Adipocyte (in vitro differentiated cells): ENCODE measurements at regions not wholly inside any gene's neighbourhood (a gene's known extent, or its start where the extent isn't known, plus 50 kb on each side); places are given as distances from the start of the nearest gene placed in this dataset.

Source experiments
- DNase-seq: peaks from one replicate; pipeline ENCODE4 v3.0.0-alpha.2; 2015; ENCODE audit warnings: low read depth
- H3K27me3 ChIP-seq: replicated peaks from 2 replicates; pipeline ENCODE4 v1.7.0; 2013; ENCODE audit warnings: mild to moderate bottlenecking, low read length, moderate library complexity; ENCODE audit not compliant: control insufficient read depth, insufficient read depth
- H3K36me3 ChIP-seq: 2 replicates; pipeline ENCODE4 v1.7.0; 2013; ENCODE audit warnings: low read length, mild to moderate bottlenecking, moderate library complexity; ENCODE audit not compliant: control insufficient read depth, insufficient read depth, severe bottlenecking
- H3K4me1 ChIP-seq: 2 replicates; pipeline ENCODE4 v1.7.0; 2013; ENCODE audit warnings: mild to moderate bottlenecking, low read length, moderate library complexity; ENCODE audit not compliant: control insufficient read depth, insufficient read depth
- H3K4me3 ChIP-seq: 2 replicates; pipeline ENCODE4 v1.7.0; 2013; ENCODE audit warnings: mild to moderate bottlenecking, low read length, moderate library complexity
- H3K9ac ChIP-seq: 2 replicates; pipeline ENCODE4 v1.7.0; 2013; ENCODE audit warnings: mild to moderate bottlenecking, low read length, moderate library complexity
- H3K9me3 ChIP-seq: 2 replicates; pipeline ENCODE4 v1.7.0; 2013; ENCODE audit warnings: mild to moderate bottlenecking, low read length, moderate library complexity; ENCODE audit not compliant: control insufficient read depth

- Histone ChIP-seq H3K9ac (no peak overlapping the region), H3K4me1 (no peaks in the 10 kb centered on the region), H3K36me3 (no peaks in the 10 kb centered on the region), H3K4me3 (no peak overlapping the region), H3K27me3 (peaks cover 5% of the 10 kb centered on the region), H3K9me3 (no peaks in the 10 kb centered on the region)
- no peak for DNase-seq
Measured at GRCh38 chr2:88852753-88853402, 161.4 kb downstream of the RPIA start.

DNA sequence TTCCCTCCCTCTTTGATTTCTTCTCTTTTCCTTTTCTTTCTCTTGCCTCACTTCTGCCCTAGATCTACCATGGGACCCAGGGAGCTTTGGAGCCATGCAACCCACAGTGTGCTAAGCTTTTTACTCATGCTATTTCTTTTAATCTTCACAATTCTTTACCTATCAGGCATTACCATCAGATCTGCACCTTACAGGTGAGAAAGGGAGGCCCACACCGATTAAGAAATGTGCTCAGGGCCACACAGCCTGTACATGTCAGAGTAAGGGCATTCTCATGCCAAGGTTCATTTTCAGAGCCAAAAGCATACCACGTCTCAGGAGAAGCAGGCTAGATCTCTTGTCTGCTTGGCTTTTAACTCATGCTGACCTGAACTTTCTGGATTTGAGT lies 161.9 kb downstream of the RPIA start:
- Histone ChIP-seq H3K27me3 (peaks cover 5% of the 10 kb centered on the region), H3K4me1 (no peaks in the 10 kb centered on the region), H3K4me3 (no peak overlapping the region), H3K9me3 (no peaks in the 10 kb centered on the region), H3K36me3 (no peaks in the 10 kb centered on the region), H3K9ac (no peak overlapping the region)
- no peak for DNase-seq

- Histone ChIP-seq H3K27me3 (peaks cover 2% of the 10 kb centered on the region), H3K9ac (no peak overlapping the region), H3K4me1 (no peaks in the 10 kb centered on the region), H3K36me3 (no peaks in the 10 kb centered on the region), H3K9me3 (no peaks in the 10 kb centered on the region), H3K4me3 (no peak overlapping the region)
- no peak for DNase-seq
Measured at GRCh38 chr2:88854528-88854927, 163.1 kb downstream of the RPIA start.

DNA sequence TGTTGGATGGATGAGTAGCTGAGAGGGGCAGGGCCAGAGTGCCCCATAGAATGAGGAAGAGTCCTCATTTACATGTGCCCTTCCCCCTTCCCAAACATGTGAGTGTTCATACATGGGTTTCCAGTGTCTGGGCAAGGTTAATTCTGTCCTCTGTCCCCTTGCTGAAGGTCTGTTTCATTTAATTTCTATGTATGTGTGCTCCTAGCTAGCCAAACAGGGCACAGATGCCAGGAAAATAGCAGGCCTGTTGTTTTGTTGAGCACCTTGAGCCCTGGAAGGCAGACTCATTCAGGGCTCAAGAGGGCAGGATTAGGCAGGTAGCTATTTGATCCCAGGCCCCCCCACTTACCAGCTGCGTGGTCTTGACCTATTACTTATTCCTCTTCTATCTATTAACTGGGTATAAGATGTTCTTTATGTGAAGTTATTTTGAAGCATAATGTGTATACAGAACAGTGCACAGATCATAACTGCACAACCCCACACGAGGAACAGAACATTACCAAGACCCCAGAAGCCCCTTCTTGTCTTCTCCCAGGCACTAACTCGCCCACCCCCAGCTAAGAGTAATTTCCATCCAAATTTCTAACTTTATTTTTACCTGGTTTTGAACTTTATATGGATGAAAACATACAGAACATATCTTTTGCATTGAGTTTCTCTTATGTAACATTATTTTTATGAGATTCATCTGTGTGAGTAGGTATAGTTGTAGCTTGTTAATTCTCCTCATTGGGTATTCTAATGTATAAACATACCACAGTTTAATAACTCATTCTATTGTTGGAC lies 164.3 kb downstream of the RPIA start:
- DNase-seq = no peak
- no peak overlapping the region for H3K9ac ChIP-seq
- H3K27me3 ChIP-seq = peaks cover 2% of the 10 kb centered on the region
- no peak overlapping the region for H3K4me3 ChIP-seq
- H3K4me1 ChIP-seq = no peaks in the 10 kb centered on the region
- H3K36me3 ChIP-seq = no peaks in the 10 kb centered on the region
- no peaks in the 10 kb centered on the region for H3K9me3 ChIP-seq

GRCh38 chr2:88856409-88857135 lies 165.1 kb downstream of the RPIA start:
- H3K9ac ChIP-seq = no peak overlapping the region
- no peak for DNase-seq
- H3K27me3 ChIP-seq = peaks cover 2% of the 10 kb centered on the region
- H3K9me3 ChIP-seq = no peaks in the 10 kb centered on the region
- H3K4me1 ChIP-seq = no peaks in the 10 kb centered on the region
- H3K4me3 ChIP-seq = no peak overlapping the region
- no peaks in the 10 kb centered on the region for H3K36me3 ChIP-seq

DNA sequence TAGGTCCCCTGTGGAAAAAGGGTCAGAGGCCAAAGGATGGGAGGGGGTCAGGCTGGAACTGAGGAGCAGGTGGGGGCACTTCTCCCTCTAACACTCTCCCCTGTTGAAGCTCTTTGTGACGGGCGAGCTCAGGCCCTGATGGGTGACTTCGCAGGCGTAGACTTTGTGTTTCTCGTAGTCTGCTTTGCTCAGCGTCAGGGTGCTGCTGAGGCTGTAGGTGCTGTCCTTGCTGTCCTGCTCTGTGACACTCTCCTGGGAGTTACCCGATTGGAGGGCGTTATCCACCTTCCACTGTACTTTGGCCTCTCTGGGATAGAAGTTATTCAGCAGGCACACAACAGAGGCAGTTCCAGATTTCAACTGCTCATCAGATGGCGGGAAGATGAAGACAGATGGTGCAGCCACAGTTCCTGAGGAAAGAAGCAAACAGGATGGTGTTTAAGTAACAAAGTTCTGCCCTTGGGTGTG lies 165.8 kb downstream of the RPIA start:
- Histone ChIP-seq H3K4me1 (no peaks in the 10 kb centered on the region), H3K36me3 (no peaks in the 10 kb centered on the region), H3K27me3 (no peaks in the 10 kb centered on the region), H3K4me3 (no peak overlapping the region), H3K9me3 (no peaks in the 10 kb centered on the region), H3K9ac (no peak overlapping the region)
- DNase-seq = no peak

DNA sequence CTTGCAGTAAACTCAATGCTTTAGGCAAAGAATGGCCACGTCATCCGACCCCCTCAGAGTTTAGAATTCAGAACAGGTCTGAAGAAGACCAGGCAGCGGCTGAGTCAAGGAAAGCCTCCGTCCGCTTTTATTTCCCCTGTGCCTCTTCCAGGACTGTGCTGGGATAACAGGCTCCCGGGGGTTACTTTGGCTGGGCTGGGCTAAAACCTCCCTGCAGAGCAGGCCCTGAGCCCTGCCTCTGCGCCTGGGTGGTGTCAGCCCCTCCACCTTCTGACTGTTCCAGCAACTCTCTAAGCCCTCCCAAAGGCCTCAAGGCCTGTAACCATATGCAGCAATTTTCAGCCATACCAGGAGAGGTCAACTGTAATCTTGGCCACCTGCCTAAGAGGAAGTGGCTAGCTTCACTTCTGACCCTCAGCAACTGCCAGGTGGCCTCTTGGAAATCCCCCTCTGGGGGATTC lies 166.5 kb downstream of the RPIA start:
- Histone ChIP-seq H3K9ac (no peak overlapping the region), H3K4me3 (no peak overlapping the region), H3K27me3 (no peaks in the 10 kb centered on the region), H3K4me1 (no peaks in the 10 kb centered on the region), H3K9me3 (no peaks in the 10 kb centered on the region), H3K36me3 (no peaks in the 10 kb centered on the region)
- DNase-seq = no peak

DNA sequence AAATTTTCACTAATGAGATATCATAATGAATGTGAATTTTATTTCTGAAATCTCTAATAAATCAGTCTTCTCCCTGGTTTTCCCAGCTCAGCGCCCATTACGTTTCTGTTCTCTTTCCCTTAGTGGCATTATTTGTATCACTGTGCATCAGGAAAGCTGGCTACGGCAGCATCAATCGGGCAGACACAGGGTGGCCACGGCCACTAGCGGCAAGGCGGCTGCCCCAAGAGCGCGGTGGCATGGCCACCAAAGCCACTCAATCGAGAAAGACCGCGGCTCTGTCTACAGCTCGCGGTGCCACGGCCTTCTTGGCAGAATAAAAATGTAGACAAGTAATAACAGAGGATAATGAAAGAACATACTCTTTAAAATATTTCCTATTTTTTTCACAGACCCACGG lies 168.0 kb downstream of the RPIA start:
- H3K36me3 ChIP-seq = no peaks in the 10 kb centered on the region
- H3K9me3 ChIP-seq = no peaks in the 10 kb centered on the region
- H3K9ac ChIP-seq = no peak overlapping the region
- peaks cover 12% of the 10 kb centered on the region for H3K27me3 ChIP-seq
- DNase-seq = no peak
- no peak overlapping the region for H3K4me3 ChIP-seq
- no peaks in the 10 kb centered on the region for H3K4me1 ChIP-seq

GRCh38 chr2:88860421-88861075 lies 169.1 kb downstream of the RPIA start:
- H3K9ac ChIP-seq = no peak overlapping the region
- no peak overlapping the region for H3K4me3 ChIP-seq
- H3K9me3 ChIP-seq = no peaks in the 10 kb centered on the region
- no peaks in the 10 kb centered on the region for H3K4me1 ChIP-seq
- peaks cover 20% of the 10 kb centered on the region for H3K27me3 ChIP-seq
- H3K36me3 ChIP-seq = no peaks in the 10 kb centered on the region
- DNase-seq = no peak

- DNase-seq = no peak
- H3K4me3 ChIP-seq = no peak overlapping the region
- H3K36me3 ChIP-seq = no peaks in the 10 kb centered on the region
- H3K4me1 ChIP-seq = no peaks in the 10 kb centered on the region
- peaks cover 38% of the 10 kb centered on the region for H3K27me3 ChIP-seq
- no peaks in the 10 kb centered on the region for H3K9me3 ChIP-seq
- no peak overlapping the region for H3K9ac ChIP-seq
Measured at GRCh38 chr2:88865801-88866371, 174.4 kb downstream of the RPIA start.
